A549 (cell line): ENCODE measurements at regions not wholly inside any gene's neighbourhood (a gene's known extent, or its start where the extent isn't known, plus 50 kb on each side); places are given as distances from the start of the nearest gene placed in this dataset.

Source experiments
- EP300 ChIP-seq, 2 experiments: fragments of >200 bp; sonication (Bioruptor Twin); formaldehyde crosslinking; IDR thresholded peaks; 2 replicates in 1 of 2; 3 replicates in 1 of 2; pipeline ENCODE4 v1.6.1; 2016 to 2017
- FOSL2 ChIP-seq, 2 experiments: fragments of 450-650 bp in 1 of 2; fragments of >200 bp in 1 of 2; sonication (Bioruptor Twin) in 1 of 2; formaldehyde crosslinking; IDR thresholded peaks; 2 replicates each; pipeline versions ENCODE4 v1.5.0 to v1.6.1; 2016 to 2020; ENCODE audit warnings: mild to moderate bottlenecking in 1 of 2, moderate library complexity in 1 of 2
- JUN ChIP-seq, 2 experiments: fragments of >200 bp; sonication (Bioruptor Twin); formaldehyde crosslinking; IDR thresholded peaks; 2 replicates in 1 of 2; 3 replicates in 1 of 2; pipeline ENCODE4 v1.6.1; 2016 to 2017
- MAZ ChIP-seq: fragments of 150-350 bp; IDR thresholded peaks from 2 replicates; pipeline ENCODE4 v1.6.1; 2014; ENCODE audit warnings: antibody characterized with exemption, low read depth, low read length, borderline replicate concordance
- POLR2A ChIP-seq: IDR thresholded peaks from 2 replicates; pipeline ENCODE4 v1.6.1; 2012; ENCODE audit warnings: mild to moderate bottlenecking, low read length
- TFCP2L1 ChIP-seq: fragments of 250-450 bp; sonication (Bioruptor Pico); IDR thresholded peaks from 2 replicates; pipeline ENCODE4 v1.5.0; 2021; ENCODE audit warnings: mild to moderate bottlenecking
- ZFP36 ChIP-seq: fragments of 450-650 bp; IDR thresholded peaks from 2 replicates; pipeline ENCODE4 v1.6.1; 2014; ENCODE audit warnings: borderline replicate concordance; ENCODE audit not compliant: partially characterized antibody
- TF ChIP-seq, protein P1 (sequence below): fragments of >200 bp; sonication (Bioruptor Twin); formaldehyde crosslinking; IDR thresholded peaks from 3 replicates; pipeline ENCODE4 v1.5.1; 2016
- TF ChIP-seq, protein P2 (sequence below): fragments of 150-350 bp; IDR thresholded peaks from 2 replicates; pipeline ENCODE4 v1.6.1; 2014; ENCODE audit warnings: low read depth, mild to moderate bottlenecking, low read length
- TF ChIP-seq, protein P3 (sequence below): IDR thresholded peaks from 2 replicates; pipeline ENCODE4 v1.6.1; 2012
- TF ChIP-seq, protein P4 (sequence below): fragments of 200-600 bp; sonication (generic); IDR thresholded peaks from 2 replicates; pipeline ENCODE4 v1.6.1; 2016; ENCODE audit warnings: antibody characterized with exemption, mild to moderate bottlenecking, moderate library complexity

DNA sequence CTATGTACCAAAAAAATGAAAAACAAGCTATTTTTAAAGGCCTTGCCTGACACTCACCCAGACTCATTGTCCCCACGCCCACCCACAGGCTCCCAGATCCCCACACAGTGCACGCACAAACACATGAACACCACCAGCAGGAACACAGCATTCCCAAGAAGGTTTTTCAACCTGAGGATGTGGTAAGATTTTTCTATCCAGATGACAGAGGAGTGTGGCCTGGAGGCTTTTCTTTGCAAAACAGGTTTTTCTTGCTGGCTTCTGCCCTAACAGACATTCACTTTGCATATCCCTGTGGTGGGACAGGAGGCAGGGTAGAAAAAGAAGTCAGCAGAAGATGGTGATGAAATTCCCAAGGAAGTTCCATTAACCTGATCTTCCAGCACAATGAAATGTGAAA is 97.8 kb downstream of the KLF12 start:
- TF ChIP-seq EP300 (IDR thresholded peaks at IDR 0.05) (no peak), POLR2A (no peak), JUN (IDR thresholded peaks at IDR 0.05) (no peak), FOSL2 (IDR thresholded peaks at IDR 0.05) (no peak), FOSL2 (CRISPR knock-in tag; IDR thresholded peaks at IDR 0.05) (no peak), MAZ (no peak), ZFP36 (no peak), TFCP2L1 (CRISPR knock-in tag) (no peak)
- TF ChIP-seq, protein P1, sequence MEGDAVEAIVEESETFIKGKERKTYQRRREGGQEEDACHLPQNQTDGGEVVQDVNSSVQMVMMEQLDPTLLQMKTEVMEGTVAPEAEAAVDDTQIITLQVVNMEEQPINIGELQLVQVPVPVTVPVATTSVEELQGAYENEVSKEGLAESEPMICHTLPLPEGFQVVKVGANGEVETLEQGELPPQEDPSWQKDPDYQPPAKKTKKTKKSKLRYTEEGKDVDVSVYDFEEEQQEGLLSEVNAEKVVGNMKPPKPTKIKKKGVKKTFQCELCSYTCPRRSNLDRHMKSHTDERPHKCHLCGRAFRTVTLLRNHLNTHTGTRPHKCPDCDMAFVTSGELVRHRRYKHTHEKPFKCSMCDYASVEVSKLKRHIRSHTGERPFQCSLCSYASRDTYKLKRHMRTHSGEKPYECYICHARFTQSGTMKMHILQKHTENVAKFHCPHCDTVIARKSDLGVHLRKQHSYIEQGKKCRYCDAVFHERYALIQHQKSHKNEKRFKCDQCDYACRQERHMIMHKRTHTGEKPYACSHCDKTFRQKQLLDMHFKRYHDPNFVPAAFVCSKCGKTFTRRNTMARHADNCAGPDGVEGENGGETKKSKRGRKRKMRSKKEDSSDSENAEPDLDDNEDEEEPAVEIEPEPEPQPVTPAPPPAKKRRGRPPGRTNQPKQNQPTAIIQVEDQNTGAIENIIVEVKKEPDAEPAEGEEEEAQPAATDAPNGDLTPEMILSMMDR, result no peak
- TF ChIP-seq, protein P2, sequence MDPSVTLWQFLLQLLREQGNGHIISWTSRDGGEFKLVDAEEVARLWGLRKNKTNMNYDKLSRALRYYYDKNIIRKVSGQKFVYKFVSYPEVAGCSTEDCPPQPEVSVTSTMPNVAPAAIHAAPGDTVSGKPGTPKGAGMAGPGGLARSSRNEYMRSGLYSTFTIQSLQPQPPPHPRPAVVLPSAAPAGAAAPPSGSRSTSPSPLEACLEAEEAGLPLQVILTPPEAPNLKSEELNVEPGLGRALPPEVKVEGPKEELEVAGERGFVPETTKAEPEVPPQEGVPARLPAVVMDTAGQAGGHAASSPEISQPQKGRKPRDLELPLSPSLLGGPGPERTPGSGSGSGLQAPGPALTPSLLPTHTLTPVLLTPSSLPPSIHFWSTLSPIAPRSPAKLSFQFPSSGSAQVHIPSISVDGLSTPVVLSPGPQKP, result no peak
- TF ChIP-seq, protein P3, sequence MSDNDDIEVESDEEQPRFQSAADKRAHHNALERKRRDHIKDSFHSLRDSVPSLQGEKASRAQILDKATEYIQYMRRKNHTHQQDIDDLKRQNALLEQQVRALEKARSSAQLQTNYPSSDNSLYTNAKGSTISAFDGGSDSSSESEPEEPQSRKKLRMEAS, result no peak
- TF ChIP-seq, protein P4, sequence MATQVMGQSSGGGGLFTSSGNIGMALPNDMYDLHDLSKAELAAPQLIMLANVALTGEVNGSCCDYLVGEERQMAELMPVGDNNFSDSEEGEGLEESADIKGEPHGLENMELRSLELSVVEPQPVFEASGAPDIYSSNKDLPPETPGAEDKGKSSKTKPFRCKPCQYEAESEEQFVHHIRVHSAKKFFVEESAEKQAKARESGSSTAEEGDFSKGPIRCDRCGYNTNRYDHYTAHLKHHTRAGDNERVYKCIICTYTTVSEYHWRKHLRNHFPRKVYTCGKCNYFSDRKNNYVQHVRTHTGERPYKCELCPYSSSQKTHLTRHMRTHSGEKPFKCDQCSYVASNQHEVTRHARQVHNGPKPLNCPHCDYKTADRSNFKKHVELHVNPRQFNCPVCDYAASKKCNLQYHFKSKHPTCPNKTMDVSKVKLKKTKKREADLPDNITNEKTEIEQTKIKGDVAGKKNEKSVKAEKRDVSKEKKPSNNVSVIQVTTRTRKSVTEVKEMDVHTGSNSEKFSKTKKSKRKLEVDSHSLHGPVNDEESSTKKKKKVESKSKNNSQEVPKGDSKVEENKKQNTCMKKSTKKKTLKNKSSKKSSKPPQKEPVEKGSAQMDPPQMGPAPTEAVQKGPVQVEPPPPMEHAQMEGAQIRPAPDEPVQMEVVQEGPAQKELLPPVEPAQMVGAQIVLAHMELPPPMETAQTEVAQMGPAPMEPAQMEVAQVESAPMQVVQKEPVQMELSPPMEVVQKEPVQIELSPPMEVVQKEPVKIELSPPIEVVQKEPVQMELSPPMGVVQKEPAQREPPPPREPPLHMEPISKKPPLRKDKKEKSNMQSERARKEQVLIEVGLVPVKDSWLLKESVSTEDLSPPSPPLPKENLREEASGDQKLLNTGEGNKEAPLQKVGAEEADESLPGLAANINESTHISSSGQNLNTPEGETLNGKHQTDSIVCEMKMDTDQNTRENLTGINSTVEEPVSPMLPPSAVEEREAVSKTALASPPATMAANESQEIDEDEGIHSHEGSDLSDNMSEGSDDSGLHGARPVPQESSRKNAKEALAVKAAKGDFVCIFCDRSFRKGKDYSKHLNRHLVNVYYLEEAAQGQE, result no peak
